Thyroid gland (tissue), 4 donors: ENCODE measurements at regions not wholly inside any gene's neighbourhood (a gene's known extent, or its start where the extent isn't known, plus 50 kb on each side); places are given as distances from the start of the nearest gene placed in this dataset.
"Not testable (repeated sequence)": the region's sequence is repeated elsewhere in the genome, so short reads cannot be mapped to it uniquely, and the experiment has no call there.

ENCODE experiments used
- DNase-seq, 2 donors: peaks; one replicate each; pipeline ENCODE4 v3.0.0-alpha.2; 2019
- H3K27ac ChIP-seq, 3 donors: fragments of 200-600 bp; sonication (generic); 1 replicate in 2 of 3; 2 replicates in 1 of 3; pipeline ENCODE4 v1.5.1; 2016 to 2019; ENCODE audit warnings: mild to moderate bottlenecking in 1 of 3, moderate library complexity in 1 of 3
- H3K27me3 ChIP-seq: fragments of 200-600 bp; sonication (generic); one replicate; pipeline ENCODE4 v1.5.1; 2019
- H3K36me3 ChIP-seq, 2 donors: fragments of 200-600 bp; sonication (generic); one replicate each; pipeline ENCODE4 v1.5.1; 2016 to 2019
- H3K4me1 ChIP-seq, 2 donors: fragments of 200-600 bp; sonication (generic); one replicate each; pipeline ENCODE4 v1.5.1; 2017 to 2019
- H3K4me3 ChIP-seq, 3 donors: fragments of 200-600 bp; sonication (generic); replicated peaks in 1 of 3; 1 replicate in 2 of 3; 2 replicates in 1 of 3; pipeline ENCODE4 v1.5.1; 2016; ENCODE audit warnings: mild to moderate bottlenecking in 1 of 3
- H3K9me3 ChIP-seq: fragments of 200-600 bp; sonication (generic); one replicate; pipeline ENCODE4 v1.5.1; 2017
- POLR2A ChIP-seq, 2 donors: fragments of 450-650 bp; IDR thresholded peaks; one replicate each; pipeline ENCODE4 v1.6.1; 2017; ENCODE audit warnings: antibody characterized with exemption in 2 of 2, mild to moderate bottlenecking in 2 of 2, moderate library complexity in 1 of 2
- WGBS, 2 donors: methylation state at CpG; one replicate each; pipeline ENCODE4 v1.1.5; 2017; 5-methylcytosine and 5-hydroxymethylcytosine counted together
- intact Hi-C: fragments of 100-400 bp; cut with DNase I; formaldehyde crosslinking; loops from one replicate; pipeline ENCODE4 v1.15.1; 2023
- TF ChIP-seq, protein P1 (sequence below), 6 experiments: fragments of 200-600 bp in 3 of 6; fragments of 450-650 bp in 3 of 6; sonication (generic) in 3 of 6; IDR thresholded peaks; one replicate each; pipeline ENCODE4 v1.5.1; 2016 to 2019; ENCODE audit warnings: antibody characterized with exemption in 6 of 6, mild to moderate bottlenecking in 2 of 6, inconsistent platforms in 1 of 6, moderate library complexity in 1 of 6

- no peak overlapping the region for H3K27ac ChIP-seq
- 58 to 77% methylated on average over 1 of the region's 1 CpG for WGBS, 2 donors
- TF ChIP-seq, protein P1, sequence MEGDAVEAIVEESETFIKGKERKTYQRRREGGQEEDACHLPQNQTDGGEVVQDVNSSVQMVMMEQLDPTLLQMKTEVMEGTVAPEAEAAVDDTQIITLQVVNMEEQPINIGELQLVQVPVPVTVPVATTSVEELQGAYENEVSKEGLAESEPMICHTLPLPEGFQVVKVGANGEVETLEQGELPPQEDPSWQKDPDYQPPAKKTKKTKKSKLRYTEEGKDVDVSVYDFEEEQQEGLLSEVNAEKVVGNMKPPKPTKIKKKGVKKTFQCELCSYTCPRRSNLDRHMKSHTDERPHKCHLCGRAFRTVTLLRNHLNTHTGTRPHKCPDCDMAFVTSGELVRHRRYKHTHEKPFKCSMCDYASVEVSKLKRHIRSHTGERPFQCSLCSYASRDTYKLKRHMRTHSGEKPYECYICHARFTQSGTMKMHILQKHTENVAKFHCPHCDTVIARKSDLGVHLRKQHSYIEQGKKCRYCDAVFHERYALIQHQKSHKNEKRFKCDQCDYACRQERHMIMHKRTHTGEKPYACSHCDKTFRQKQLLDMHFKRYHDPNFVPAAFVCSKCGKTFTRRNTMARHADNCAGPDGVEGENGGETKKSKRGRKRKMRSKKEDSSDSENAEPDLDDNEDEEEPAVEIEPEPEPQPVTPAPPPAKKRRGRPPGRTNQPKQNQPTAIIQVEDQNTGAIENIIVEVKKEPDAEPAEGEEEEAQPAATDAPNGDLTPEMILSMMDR (IDR thresholded peaks at IDR 0.05), result no peak
- no peak for TF ChIP-seq POLR2A (IDR thresholded peaks at IDR 0.05)
Measured at GRCh38 chr2:221724631-221725203, 152.6 kb upstream of the EPHA4 start.

DNA sequence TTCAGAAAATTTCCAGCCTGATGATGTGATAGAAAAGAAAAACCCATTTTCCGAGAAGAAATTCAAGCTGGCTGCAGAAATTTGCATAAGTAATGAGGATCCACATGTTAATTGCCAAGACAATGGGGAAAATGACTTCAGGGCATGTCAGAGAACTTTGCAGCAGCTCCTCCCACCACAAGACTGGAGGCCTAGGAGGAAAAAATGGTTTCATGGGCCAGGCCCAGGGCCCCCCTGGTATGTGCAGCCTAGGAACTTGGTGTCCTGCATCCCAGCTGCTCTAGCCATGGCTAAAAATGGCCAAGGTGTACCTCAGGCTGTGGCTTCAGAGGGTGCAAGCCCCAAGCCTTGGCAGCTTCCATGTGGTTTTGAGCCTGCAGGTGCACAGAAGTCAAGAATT lies 152.0 kb upstream of the EPHA4 start:
- H3K36me3 ChIP-seq, DNase-seq, H3K9me3 ChIP-seq, H3K4me1 ChIP-seq, H3K27me3 ChIP-seq, H3K27ac ChIP-seq, intact Hi-C loops, H3K4me3 ChIP-seq: not testable (repeated sequence)
- 83 to 92% methylated on average over 1 of the region's 1 CpG for WGBS, 2 donors

More at GRCh38 chr2:221724631-221725203, 152.6 kb upstream of the EPHA4 start:
- Histone ChIP-seq H3K4me1 (no peaks in the 10 kb centered on the region), H3K36me3 (no peaks in the 10 kb centered on the region), H3K9me3 (no peaks in the 10 kb centered on the region), H3K4me3 (no peak overlapping the region), H3K27me3 (no peaks in the 10 kb centered on the region)
- DNase-seq, result no peak
- intact Hi-C loops, result no loop called here

DNA sequence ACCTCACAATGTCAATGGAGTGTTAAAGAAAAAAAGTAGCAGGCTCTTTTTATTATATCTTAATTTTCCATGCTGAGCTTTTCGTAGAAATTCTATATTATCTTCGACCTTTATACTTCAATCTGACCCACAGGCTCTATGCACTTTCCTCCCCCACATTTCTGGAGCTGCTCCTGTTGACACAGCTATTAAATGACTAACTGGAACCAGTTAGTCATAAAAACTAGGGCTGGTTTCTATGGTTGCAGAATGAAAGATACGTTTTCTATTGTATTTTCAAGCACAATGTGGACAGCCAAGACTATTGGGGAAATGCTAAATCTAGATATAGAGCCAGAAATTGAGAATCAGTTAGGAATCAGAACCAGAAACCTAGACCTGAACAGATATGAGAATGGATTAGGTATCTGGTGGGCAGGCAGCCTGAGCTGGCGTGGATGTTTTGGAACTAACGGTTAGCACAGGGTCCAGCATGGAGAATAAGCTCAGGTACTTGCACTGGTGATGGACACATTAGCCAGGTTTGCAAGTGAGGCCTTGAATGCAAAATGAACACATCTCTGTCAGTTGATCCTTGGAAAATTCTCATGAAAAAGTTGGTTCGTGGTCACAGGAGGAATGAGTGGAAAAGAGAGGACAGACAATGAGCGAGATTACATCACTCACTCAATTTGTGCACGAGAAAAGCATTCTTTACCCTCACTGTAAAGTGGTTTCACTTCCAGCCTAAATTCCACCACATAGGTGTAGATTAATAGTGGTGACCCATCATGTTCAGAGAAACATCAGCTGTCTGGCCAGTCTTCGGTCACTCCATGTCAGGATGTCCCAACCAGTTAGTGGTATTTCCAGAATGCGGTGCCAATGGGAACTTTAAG lies 144.6 kb upstream of the EPHA4 start:
- Histone ChIP-seq H3K36me3 (no peaks in the 10 kb centered on the region), H3K27me3 (no peaks in the 10 kb centered on the region), H3K4me3 (no peak overlapping the region), H3K4me1 (no peaks in the 10 kb centered on the region), H3K27ac (no peak overlapping the region), H3K9me3 (no peaks in the 10 kb centered on the region)
- TF ChIP-seq, protein P1 (IDR thresholded peaks at IDR 0.05), result no peak
- TF ChIP-seq POLR2A (IDR thresholded peaks at IDR 0.05), result no peak
- 82 to 86% methylated on average over 10 of the region's 10 CpGs for WGBS, 2 donors
- intact Hi-C loops, result no loop called here
- no peak for DNase-seq

- Histone ChIP-seq H3K4me3 (no peak overlapping the region), H3K36me3 (no peaks in the 10 kb centered on the region), H3K27me3 (no peaks in the 10 kb centered on the region), H3K27ac (no peak overlapping the region), H3K4me1 (no peaks in the 10 kb centered on the region), H3K9me3 (no peaks in the 10 kb centered on the region)
- intact Hi-C loops, result no loop called here
- 63 to 65% methylated on average over 6 of the region's 6 CpGs for WGBS, 2 donors
- TF ChIP-seq, protein P1 (IDR thresholded peaks at IDR 0.05), result no peak
- TF ChIP-seq POLR2A (IDR thresholded peaks at IDR 0.05), result no peak
- DNase-seq, result no peak
Measured at GRCh38 chr2:221715523-221716247, 143.6 kb upstream of the EPHA4 start.

DNA sequence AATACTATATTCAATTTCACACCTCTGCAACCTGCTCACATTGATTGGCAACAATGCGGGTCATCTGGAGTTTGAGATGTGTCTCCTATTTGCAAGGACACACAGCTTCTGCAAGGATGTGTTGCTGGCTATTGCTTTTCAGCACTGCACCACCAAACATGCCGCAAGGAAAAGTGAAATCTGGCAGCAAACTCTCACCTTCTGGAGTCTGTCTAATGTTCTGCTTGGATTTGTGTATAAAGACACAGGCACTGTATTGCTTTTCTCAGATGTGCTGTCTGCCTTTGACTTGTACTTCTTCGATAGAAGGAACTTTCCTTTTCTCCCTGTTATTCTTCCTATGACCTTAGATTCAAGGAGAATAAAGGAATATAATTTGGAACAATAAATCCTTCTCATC lies 138.6 kb upstream of the EPHA4 start:
- no peak overlapping the region for H3K27ac ChIP-seq
- no peak overlapping the region for H3K4me3 ChIP-seq
- no peaks in the 10 kb centered on the region for H3K27me3 ChIP-seq
- no peak for DNase-seq
- TF ChIP-seq POLR2A (IDR thresholded peaks at IDR 0.05), result no peak
- TF ChIP-seq, protein P1 (IDR thresholded peaks at IDR 0.05), result no peak
- WGBS, 2 donors, result 85 to 89% methylated on average over 3 of the region's 3 CpGs
- intact Hi-C loops, result no loop called here
- no peaks in the 10 kb centered on the region for H3K4me1 ChIP-seq
- H3K9me3 ChIP-seq, result no peaks in the 10 kb centered on the region
- no peaks in the 10 kb centered on the region for H3K36me3 ChIP-seq
